Loucy (cell line): ENCODE measurements at regions not wholly inside any gene's neighbourhood (a gene's known extent, or its start where the extent isn't known, plus 50 kb on each side); places are given as distances from the start of the nearest gene placed in this dataset.

Experiments used
- H2AFZ ChIP-seq: fragments of 200-600 bp; sonication (generic); 2 replicates; pipeline ENCODE4 v1.6.0; 2016; ENCODE audit warnings: antibody characterized with exemption, mild to moderate bottlenecking, low read length, moderate library complexity
- H3F3A ChIP-seq: fragments of 200-600 bp; 2 replicates; pipeline ENCODE4 v1.6.0; 2016; ENCODE audit warnings: antibody characterized with exemption, low read depth, mild to moderate bottlenecking
- H3K27me3 ChIP-seq: fragments of 200-600 bp; sonication (generic); 2 replicates; pipeline ENCODE4 v1.6.1; 2014; ENCODE audit warnings: low read length, mild to moderate bottlenecking; ENCODE audit not compliant: insufficient read depth, poor library complexity, severe bottlenecking
- H3K36me3 ChIP-seq: fragments of 200-600 bp; sonication (generic); 2 replicates; pipeline ENCODE4 v1.6.1; 2016; ENCODE audit warnings: low read length; ENCODE audit not compliant: insufficient read depth
- H3K4me1 ChIP-seq: fragments of 200-600 bp; sonication (generic); 2 replicates; pipeline ENCODE4 v1.5.1; 2014; ENCODE audit warnings: low read length, mild to moderate bottlenecking; ENCODE audit not compliant: insufficient read depth, poor library complexity, severe bottlenecking
- H3K4me2 ChIP-seq: fragments of 200-600 bp; sonication (generic); 2 replicates; pipeline ENCODE4 v1.6.0; 2014; ENCODE audit warnings: antibody characterized with exemption, low read length, low read depth, mild to moderate bottlenecking; ENCODE audit not compliant: poor library complexity, severe bottlenecking
- H3K4me3 ChIP-seq: fragments of 200-600 bp; sonication (generic); 2 replicates; pipeline ENCODE4 v1.5.1; 2014; ENCODE audit warnings: low read length, mild to moderate bottlenecking, mixed read lengths; ENCODE audit not compliant: poor library complexity, severe bottlenecking
- H3K79me2 ChIP-seq: fragments of 200-600 bp; sonication (generic); 2 replicates; pipeline ENCODE4 v1.6.1; 2014; ENCODE audit warnings: low read length; ENCODE audit not compliant: insufficient read depth
- H3K9ac ChIP-seq: fragments of 200-600 bp; sonication (generic); 2 replicates; pipeline ENCODE4 v1.6.0; 2014; ENCODE audit warnings: mild to moderate bottlenecking, low read depth, low read length, moderate library complexity; ENCODE audit not compliant: poor library complexity, severe bottlenecking
- H3K9me2 ChIP-seq: fragments of 200-600 bp; sonication (generic); replicated peaks from 2 replicates; pipeline ENCODE4 v1.6.1; 2016; ENCODE audit warnings: low read depth, low read length, mixed read lengths
- H3K9me3 ChIP-seq: fragments of 200-600 bp; sonication (generic); 2 replicates; pipeline ENCODE4 v1.6.1; 2014; ENCODE audit warnings: mild to moderate bottlenecking, antibody characterized with exemption, low read length, low read depth; ENCODE audit not compliant: insufficient read depth
- H4K20me1 ChIP-seq: fragments of 200-600 bp; sonication (generic); 2 replicates; pipeline ENCODE4 v1.6.0; 2014; ENCODE audit warnings: antibody characterized with exemption, low read length, mild to moderate bottlenecking; ENCODE audit not compliant: insufficient read depth, poor library complexity, severe bottlenecking
- EZH2phosphoT487 ChIP-seq: fragments of 200-600 bp; IDR thresholded peaks from 2 replicates; pipeline ENCODE4 v1.6.1; 2018; ENCODE audit warnings: antibody characterized with exemption, mild to moderate bottlenecking, moderate library complexity, borderline replicate concordance
- TF ChIP-seq, protein P1 (sequence below): fragments of 200-600 bp; sonication (generic); conservative IDR thresholded peaks from 2 replicates; pipeline ENCODE4 v1.5.1; 2014; ENCODE audit warnings: mild to moderate bottlenecking, antibody characterized with exemption, low read length

DNA sequence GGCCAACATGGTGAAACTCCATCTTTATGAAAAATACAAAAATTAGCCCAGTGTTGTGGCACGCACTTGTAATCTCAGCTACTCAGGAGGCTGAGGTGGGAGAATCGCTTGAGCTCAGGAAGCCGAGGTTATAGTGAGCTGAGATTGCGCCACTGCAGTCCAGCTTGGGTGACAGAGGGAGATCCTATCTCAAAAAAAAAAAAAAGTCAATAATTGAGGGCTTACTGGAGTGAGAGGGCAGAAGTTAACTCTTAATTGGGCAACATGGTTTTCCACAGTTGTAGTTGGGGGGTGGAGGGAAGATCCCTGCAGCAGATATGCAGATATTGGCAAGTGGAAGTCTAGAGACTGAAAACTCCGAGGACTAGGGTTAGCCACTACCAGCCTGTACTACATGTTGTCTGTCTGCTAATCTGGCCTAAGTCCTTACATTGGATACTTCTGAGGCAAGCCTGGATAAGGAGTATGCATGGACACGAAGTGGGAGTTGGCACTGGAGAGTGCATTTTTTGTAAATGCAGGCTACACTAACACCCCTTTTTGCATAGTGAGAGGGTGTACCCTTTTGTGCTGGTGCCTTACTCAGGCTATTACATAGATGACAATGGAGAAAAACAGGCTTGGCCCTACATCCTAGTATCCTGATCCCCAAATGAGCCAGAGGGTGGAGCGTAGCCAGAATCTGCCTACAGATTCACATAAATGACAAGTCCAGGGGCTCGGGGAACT is 89.0 kb upstream of the NIPBL start:
- Histone ChIP-seq H3F3A (no peaks in the 10 kb centered on the region), H3K9me2 (no peaks in the 10 kb centered on the region), H3K9me3 (no peaks in the 10 kb centered on the region), H2AFZ (no peak overlapping the region), H3K9ac (no peak overlapping the region), H3K4me2 (no peak overlapping the region), H3K36me3 (no peaks in the 10 kb centered on the region), H3K4me1 (no peaks in the 10 kb centered on the region), H3K4me3 (no peak overlapping the region), H3K27me3 (no peaks in the 10 kb centered on the region), H3K79me2 (no peaks in the 10 kb centered on the region), H4K20me1 (no peaks in the 10 kb centered on the region)
- TF ChIP-seq, protein P1, sequence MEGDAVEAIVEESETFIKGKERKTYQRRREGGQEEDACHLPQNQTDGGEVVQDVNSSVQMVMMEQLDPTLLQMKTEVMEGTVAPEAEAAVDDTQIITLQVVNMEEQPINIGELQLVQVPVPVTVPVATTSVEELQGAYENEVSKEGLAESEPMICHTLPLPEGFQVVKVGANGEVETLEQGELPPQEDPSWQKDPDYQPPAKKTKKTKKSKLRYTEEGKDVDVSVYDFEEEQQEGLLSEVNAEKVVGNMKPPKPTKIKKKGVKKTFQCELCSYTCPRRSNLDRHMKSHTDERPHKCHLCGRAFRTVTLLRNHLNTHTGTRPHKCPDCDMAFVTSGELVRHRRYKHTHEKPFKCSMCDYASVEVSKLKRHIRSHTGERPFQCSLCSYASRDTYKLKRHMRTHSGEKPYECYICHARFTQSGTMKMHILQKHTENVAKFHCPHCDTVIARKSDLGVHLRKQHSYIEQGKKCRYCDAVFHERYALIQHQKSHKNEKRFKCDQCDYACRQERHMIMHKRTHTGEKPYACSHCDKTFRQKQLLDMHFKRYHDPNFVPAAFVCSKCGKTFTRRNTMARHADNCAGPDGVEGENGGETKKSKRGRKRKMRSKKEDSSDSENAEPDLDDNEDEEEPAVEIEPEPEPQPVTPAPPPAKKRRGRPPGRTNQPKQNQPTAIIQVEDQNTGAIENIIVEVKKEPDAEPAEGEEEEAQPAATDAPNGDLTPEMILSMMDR = no peak
- no peak for TF ChIP-seq EZH2phosphoT487

- Histone ChIP-seq H3F3A (no peaks in the 10 kb centered on the region), H3K27me3 (no peaks in the 10 kb centered on the region), H4K20me1 (no peaks in the 10 kb centered on the region), H3K36me3 (no peaks in the 10 kb centered on the region), H3K9ac (no peak overlapping the region), H3K4me3 (no peak overlapping the region), H3K9me2 (no peaks in the 10 kb centered on the region), H3K4me1 (no peaks in the 10 kb centered on the region), H2AFZ (no peak overlapping the region), H3K9me3 (no peaks in the 10 kb centered on the region), H3K4me2 (no peak overlapping the region), H3K79me2 (no peaks in the 10 kb centered on the region)
- TF ChIP-seq, protein P1 = no peak
- TF ChIP-seq EZH2phosphoT487 = no peak
Measured at GRCh38 chr5:36790847-36791246, 85.7 kb upstream of the NIPBL start.

DNA sequence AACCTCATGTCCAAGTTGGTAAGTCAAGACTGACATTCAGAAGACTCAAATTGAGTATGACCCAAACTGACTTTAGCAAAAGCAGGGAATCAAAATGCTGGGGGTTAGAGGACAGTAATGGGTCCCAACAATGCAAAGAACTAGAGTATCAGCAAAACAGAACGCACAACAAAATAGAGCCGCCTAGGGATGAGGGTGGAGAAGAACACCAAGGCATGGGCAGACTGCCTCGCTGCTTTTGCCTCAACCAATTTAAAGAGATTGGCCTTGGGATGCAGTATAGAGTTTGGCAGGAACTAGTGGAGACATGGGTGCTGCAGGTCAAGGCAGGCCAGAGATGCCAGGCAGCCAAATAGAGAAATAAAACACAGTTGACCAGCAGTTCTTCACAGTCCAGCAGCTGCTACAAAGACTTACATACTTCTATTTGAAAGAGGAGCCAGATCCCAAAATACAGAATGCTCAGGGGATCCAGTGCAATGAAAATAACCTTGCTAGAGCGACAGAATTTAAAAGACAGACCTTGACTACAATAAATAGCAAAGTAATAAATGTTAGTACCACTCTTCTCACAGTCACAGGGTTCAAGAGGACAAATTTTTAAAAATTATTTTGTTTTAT is 83.9 kb upstream of the NIPBL start:
- Histone ChIP-seq H3K4me2 (no peak overlapping the region), H3K9ac (no peak overlapping the region), H3K9me3 (no peaks in the 10 kb centered on the region), H3K4me3 (no peak overlapping the region), H3K9me2 (no peaks in the 10 kb centered on the region), H3K27me3 (no peaks in the 10 kb centered on the region), H3K79me2 (no peaks in the 10 kb centered on the region), H3K4me1 (no peaks in the 10 kb centered on the region), H3K36me3 (no peaks in the 10 kb centered on the region), H3F3A (no peaks in the 10 kb centered on the region), H4K20me1 (no peaks in the 10 kb centered on the region), H2AFZ (no peak overlapping the region)
- TF ChIP-seq, protein P1 = no peak
- TF ChIP-seq EZH2phosphoT487 = no peak
